ENCODE measurements at regions not wholly inside any gene's neighbourhood (a gene's known extent, or its start where the extent isn't known, plus 50 kb on each side); places are given as distances from the start of the nearest gene placed in this dataset.

DNA sequence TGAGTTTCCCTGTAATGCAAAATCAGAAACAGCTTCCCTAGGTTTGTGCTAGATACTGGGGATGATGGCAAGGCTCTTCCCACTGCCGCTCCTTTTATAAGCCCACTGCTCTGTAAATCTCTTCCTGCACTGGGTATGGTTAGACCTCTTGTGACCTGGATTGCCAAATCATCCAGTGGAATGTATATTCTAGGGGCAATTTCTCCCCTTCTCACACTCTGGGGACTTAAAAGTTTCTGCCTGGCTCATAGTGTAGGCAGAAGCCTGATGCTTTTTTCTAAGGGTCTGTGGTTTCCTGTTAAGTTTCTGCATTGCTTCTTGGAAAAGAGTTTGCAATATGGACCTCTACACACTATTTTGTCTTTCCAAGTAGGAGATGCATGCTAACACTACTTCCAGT is 1582.0 kb upstream of the PCDH20 start:
- no CpG with 5 or more reads among the region's 1 CpG for WGBS (ENCODE audit: extremely low coverage, insufficient read length, low lambda C conversion rate)
- no peaks in the 10 kb centered on the region for H3K27me3 ChIP-seq (ENCODE audit: insufficient read depth, low read length)
- H4K20me1 ChIP-seq (ENCODE audit: control insufficient read depth, insufficient read depth, insufficient read length): no peaks in the 10 kb centered on the region
- H3K9ac ChIP-seq (ENCODE audit: extremely low read depth, insufficient read length, low read length): no peak overlapping the region
- H3K4me1 ChIP-seq (ENCODE audit: insufficient read depth, low read length): no peaks in the 10 kb centered on the region
- no peak overlapping the region for H3K27ac Mint-ChIP-seq
- H3K4ac ChIP-seq (ENCODE audit: low read depth, low read length): no peak overlapping the region
- H3K4me1 Mint-ChIP-seq: no peaks in the 10 kb centered on the region
- H2AFZ ChIP-seq (ENCODE audit: low read length): peak overlapping the region; percentile 32
- no peak overlapping the region for H2BK12ac ChIP-seq (ENCODE audit: insufficient read length, low read depth, low read length)
- no peak overlapping the region for H4K8ac ChIP-seq (replicated peaks; ENCODE audit: insufficient read length, low read depth, low read length)
- no peak overlapping the region for H2BK20ac ChIP-seq (ENCODE audit: low read depth, low read length, poor library complexity, severe bottlenecking)
- TF ChIP-seq, protein P1, sequence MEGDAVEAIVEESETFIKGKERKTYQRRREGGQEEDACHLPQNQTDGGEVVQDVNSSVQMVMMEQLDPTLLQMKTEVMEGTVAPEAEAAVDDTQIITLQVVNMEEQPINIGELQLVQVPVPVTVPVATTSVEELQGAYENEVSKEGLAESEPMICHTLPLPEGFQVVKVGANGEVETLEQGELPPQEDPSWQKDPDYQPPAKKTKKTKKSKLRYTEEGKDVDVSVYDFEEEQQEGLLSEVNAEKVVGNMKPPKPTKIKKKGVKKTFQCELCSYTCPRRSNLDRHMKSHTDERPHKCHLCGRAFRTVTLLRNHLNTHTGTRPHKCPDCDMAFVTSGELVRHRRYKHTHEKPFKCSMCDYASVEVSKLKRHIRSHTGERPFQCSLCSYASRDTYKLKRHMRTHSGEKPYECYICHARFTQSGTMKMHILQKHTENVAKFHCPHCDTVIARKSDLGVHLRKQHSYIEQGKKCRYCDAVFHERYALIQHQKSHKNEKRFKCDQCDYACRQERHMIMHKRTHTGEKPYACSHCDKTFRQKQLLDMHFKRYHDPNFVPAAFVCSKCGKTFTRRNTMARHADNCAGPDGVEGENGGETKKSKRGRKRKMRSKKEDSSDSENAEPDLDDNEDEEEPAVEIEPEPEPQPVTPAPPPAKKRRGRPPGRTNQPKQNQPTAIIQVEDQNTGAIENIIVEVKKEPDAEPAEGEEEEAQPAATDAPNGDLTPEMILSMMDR (conservative IDR thresholded peaks at IDR 0.05): no peak
- H3K4me2 ChIP-seq (ENCODE audit: insufficient read depth, insufficient read length, low read length): no peak overlapping the region
- H3T11ph ChIP-seq (ENCODE audit: low read length): no peak overlapping the region
- peaks cover 0 to 4% (median 2%) of the 10 kb centered on the region in 3 experiments; a peak in 1 of 7 replicates for H3K36me3 Mint-ChIP-seq (ENCODE audit: insufficient read depth in 1 of 3, low read depth in 3 of 3)
- no peak overlapping the region for H3K18ac ChIP-seq (ENCODE audit: insufficient read length, low read depth, low read length)
- H3K79me1 ChIP-seq (ENCODE audit: insufficient read depth, low read depth, low read length, poor library complexity, severe bottlenecking): no peaks in the 10 kb centered on the region
- H2BK5ac ChIP-seq (ENCODE audit: insufficient read length, low read length): no peak overlapping the region
- no peak overlapping the region for H3K27ac ChIP-seq (ENCODE audit: insufficient read length, low read depth, low read length)
- H3K27me3 Mint-ChIP-seq (ENCODE audit: low read depth): no peaks in the 10 kb centered on the region
- H4K5ac ChIP-seq (ENCODE audit: insufficient read length, low read depth, low read length): no peak overlapping the region
- H3K23ac ChIP-seq (ENCODE audit: insufficient read length, low read depth, low read length): no peak overlapping the region
- no peak overlapping the region for H2AK5ac ChIP-seq (ENCODE audit: insufficient read length, low read length)
- H3K9me3 Mint-ChIP-seq: peaks cover 4% of the 10 kb centered on the region in 2 experiments; a peak in 3 of 5 replicates
- no peak overlapping the region for H4K91ac ChIP-seq (ENCODE audit: insufficient read length, low read depth, low read length)
- DNase-seq: no peak
- H2BK120ac ChIP-seq (ENCODE audit: low read depth, low read length, poor library complexity, severe bottlenecking): no peak overlapping the region
- H3K14ac ChIP-seq (ENCODE audit: insufficient read depth, low read length): no peak overlapping the region
- no peak overlapping the region for H3K4me3 Mint-ChIP-seq
- H3K9me3 ChIP-seq (ENCODE audit: control insufficient read depth, low read depth, low read length): no peaks in the 10 kb centered on the region
- no peaks in the 10 kb centered on the region for H3K79me2 ChIP-seq (ENCODE audit: insufficient read depth, low read length)
- H3K56ac ChIP-seq (ENCODE audit: insufficient read length, low read depth, low read length): no peak overlapping the region
- no peak overlapping the region for H2BK15ac ChIP-seq (ENCODE audit: low read depth, low read length)
- H3K23me2 ChIP-seq (ENCODE audit: insufficient read length, low read depth, low read length, poor library complexity, severe bottlenecking): no peaks in the 10 kb centered on the region
